Caco-2 (cell line): ENCODE measurements at regions not wholly inside any gene's neighbourhood (a gene's known extent, or its start where the extent isn't known, plus 50 kb on each side); places are given as distances from the start of the nearest gene placed in this dataset.

Experiments
- BruUV-seq: library from RNA; stranded (reverse); fragments of 400-500 nt; replicated peaks from 2 replicates; lab custom pipeline; 2021; lab: Mats Ljungman, UMichigan
- CTCF ChIA-PET: fragments of 300-600 bp; sonication (Branson Sonifier 250); formaldehyde crosslinking; loops from one replicate; lab custom pipeline; 2022; ENCODE audit warnings: antibody characterized with exemption; lab: Charles Lee
- POLR2A ChIA-PET: fragments of 300-600 bp; sonication (Branson Sonifier 250); formaldehyde crosslinking; loops from one replicate; lab custom pipeline; 2022; ENCODE audit warnings: antibody characterized with exemption; lab: Charles Lee
- DNase-seq, 2 experiments: peaks; one replicate each; pipeline versions ENCODE4 v3.0.0 to v3.0.0-alpha.2; 2020 to 2022
- H3K27me3 ChIP-seq: replicated peaks from 2 replicates; pipeline ENCODE4 v1.6.0; 2011; ENCODE audit warnings: low read length; ENCODE audit not compliant: control insufficient read depth, insufficient read depth
- H3K36me3 ChIP-seq: 2 replicates; pipeline ENCODE4 v1.5.1; 2011; ENCODE audit warnings: low read length; ENCODE audit not compliant: control insufficient read depth, insufficient read depth
- H3K4me1 ChIP-seq: fragments of 250-450 bp; sonication (Bioruptor Pico); 2 replicates; pipeline ENCODE4 v1.5.1; 2020; ENCODE audit warnings: mild to moderate bottlenecking
- H3K4me3 ChIP-seq: 2 replicates; pipeline ENCODE4 v1.5.1; 2011; ENCODE audit warnings: low read depth, mild to moderate bottlenecking, control low read depth, low read length
- H3K9me3 ChIP-seq: fragments of 250-450 bp; sonication (Bioruptor Pico); 2 replicates; pipeline ENCODE4 v1.5.1; 2020; ENCODE audit warnings: mild to moderate bottlenecking, moderate library complexity
- H3K27ac Mint-ChIP-seq: one replicate; pipeline ENCODE4 v1.8.0; 2022; ENCODE audit warnings: mixed read lengths; ENCODE audit not compliant: unreplicated experiment
- H3K27me3 Mint-ChIP-seq: one replicate; pipeline ENCODE4 v1.8.0; 2022; ENCODE audit warnings: mixed read lengths; ENCODE audit not compliant: insufficient read depth, unreplicated experiment
- H3K36me3 Mint-ChIP-seq: one replicate; pipeline ENCODE4 v1.8.0; 2022; ENCODE audit warnings: mild to moderate bottlenecking, mixed read lengths; ENCODE audit not compliant: insufficient read depth, unreplicated experiment
- H3K4me1 Mint-ChIP-seq: one replicate; pipeline ENCODE4 v1.8.0; 2022; ENCODE audit warnings: low read depth, mixed read lengths; ENCODE audit not compliant: unreplicated experiment
- H3K4me3 Mint-ChIP-seq: one replicate; pipeline ENCODE4 v1.8.0; 2022; ENCODE audit warnings: mild to moderate bottlenecking, moderate library complexity, mixed read lengths; ENCODE audit not compliant: unreplicated experiment
- H3K9me3 Mint-ChIP-seq: one replicate; pipeline ENCODE4 v1.8.0; 2022; ENCODE audit warnings: mixed read lengths; ENCODE audit not compliant: unreplicated experiment
- intact Hi-C: fragments of 100-400 bp; cut with micrococcal nuclease; formaldehyde crosslinking; loops from one replicate; pipeline ENCODE4 v1.10.0; 2022; ENCODE audit not compliant: unreplicated experiment
- TF ChIP-seq, protein P1 (sequence below), 2 experiments: fragments of 200-600 bp in 1 of 2; IDR thresholded peaks; 1 replicate in 1 of 2; 2 replicates in 1 of 2; pipeline versions ENCODE4 v1.5.1 to v1.8.0; 2011 to 2022; ENCODE audit warnings: antibody characterized with exemption in 1 of 2, control low read depth in 1 of 2, inconsistent platforms in 1 of 2, low read depth in 1 of 2, low read length in 1 of 2, mild to moderate bottlenecking in 1 of 2, moderate library complexity in 1 of 2; ENCODE audit not compliant: insufficient read depth in 1 of 2, severe bottlenecking in 1 of 2, unreplicated experiment in 1 of 2

GRCh38 chr2:13102397-13103063 lies 385.8 kb downstream of the TRIB2 start:
- ChIA-PET POLR2A (no interaction called here), CTCF (no interaction called here)
- H3K9me3 ChIP-seq = no peaks in the 10 kb centered on the region
- Mint-ChIP-seq H3K4me3 (no peak overlapping the region), H3K27me3 (no peaks in the 10 kb centered on the region), H3K4me1 (no peaks in the 10 kb centered on the region), H3K36me3 (no peaks in the 10 kb centered on the region), H3K27ac (no peak overlapping the region), H3K9me3 (peaks cover 16% of the 10 kb centered on the region)
- TF ChIP-seq, protein P1, sequence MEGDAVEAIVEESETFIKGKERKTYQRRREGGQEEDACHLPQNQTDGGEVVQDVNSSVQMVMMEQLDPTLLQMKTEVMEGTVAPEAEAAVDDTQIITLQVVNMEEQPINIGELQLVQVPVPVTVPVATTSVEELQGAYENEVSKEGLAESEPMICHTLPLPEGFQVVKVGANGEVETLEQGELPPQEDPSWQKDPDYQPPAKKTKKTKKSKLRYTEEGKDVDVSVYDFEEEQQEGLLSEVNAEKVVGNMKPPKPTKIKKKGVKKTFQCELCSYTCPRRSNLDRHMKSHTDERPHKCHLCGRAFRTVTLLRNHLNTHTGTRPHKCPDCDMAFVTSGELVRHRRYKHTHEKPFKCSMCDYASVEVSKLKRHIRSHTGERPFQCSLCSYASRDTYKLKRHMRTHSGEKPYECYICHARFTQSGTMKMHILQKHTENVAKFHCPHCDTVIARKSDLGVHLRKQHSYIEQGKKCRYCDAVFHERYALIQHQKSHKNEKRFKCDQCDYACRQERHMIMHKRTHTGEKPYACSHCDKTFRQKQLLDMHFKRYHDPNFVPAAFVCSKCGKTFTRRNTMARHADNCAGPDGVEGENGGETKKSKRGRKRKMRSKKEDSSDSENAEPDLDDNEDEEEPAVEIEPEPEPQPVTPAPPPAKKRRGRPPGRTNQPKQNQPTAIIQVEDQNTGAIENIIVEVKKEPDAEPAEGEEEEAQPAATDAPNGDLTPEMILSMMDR (IDR thresholded peaks at IDR 0.05; ENCODE audit: insufficient read depth in 1 of 2, low read depth in 1 of 2, low read length in 1 of 2, severe bottlenecking in 1 of 2, unreplicated experiment in 1 of 2) = no peak
- no peak overlapping the region for H3K4me3 ChIP-seq
- no peaks in the 10 kb centered on the region for H3K27me3 ChIP-seq
- intact Hi-C loops = no loop called here
- no TSS peak for BruUV-seq
- no peaks in the 10 kb centered on the region for H3K4me1 ChIP-seq
- H3K36me3 ChIP-seq = no peaks in the 10 kb centered on the region
- no peak for DNase-seq

DNA sequence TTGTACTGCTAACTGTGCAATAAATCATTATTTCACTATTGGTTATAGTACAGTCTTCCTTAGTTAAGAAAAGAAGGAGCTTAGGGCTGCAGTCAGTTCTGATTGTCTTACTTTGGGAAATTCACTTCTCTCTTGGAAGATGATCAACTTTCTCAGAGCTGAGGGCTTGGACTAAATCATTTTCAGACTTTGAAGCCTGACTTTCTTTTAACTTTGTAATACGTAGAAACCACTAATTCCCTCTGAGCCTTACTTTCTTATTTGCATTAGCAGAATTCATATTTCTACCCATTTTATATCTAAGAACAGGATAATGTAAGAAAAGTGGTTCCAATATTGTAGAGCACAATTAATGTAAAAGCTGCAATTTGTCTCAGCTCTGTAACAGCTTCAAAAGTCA lies 386.4 kb downstream of the TRIB2 start:
- H3K36me3 ChIP-seq = no peaks in the 10 kb centered on the region
- Mint-ChIP-seq H3K36me3 (no peaks in the 10 kb centered on the region), H3K27me3 (no peaks in the 10 kb centered on the region), H3K27ac (no peak overlapping the region), H3K9me3 (peaks cover 15% of the 10 kb centered on the region), H3K4me1 (no peaks in the 10 kb centered on the region), H3K4me3 (no peak overlapping the region)
- ChIA-PET CTCF (no interaction called here), POLR2A (no interaction called here)
- no peak overlapping the region for H3K4me3 ChIP-seq
- TF ChIP-seq, protein P1 (IDR thresholded peaks at IDR 0.05; ENCODE audit: insufficient read depth in 1 of 2, low read depth in 1 of 2, low read length in 1 of 2, severe bottlenecking in 1 of 2, unreplicated experiment in 1 of 2) = no peak
- intact Hi-C loops = no loop called here
- no TSS peak for BruUV-seq
- H3K9me3 ChIP-seq = no peaks in the 10 kb centered on the region
- no peaks in the 10 kb centered on the region for H3K27me3 ChIP-seq
- no peaks in the 10 kb centered on the region for H3K4me1 ChIP-seq
- DNase-seq = no peak

DNA sequence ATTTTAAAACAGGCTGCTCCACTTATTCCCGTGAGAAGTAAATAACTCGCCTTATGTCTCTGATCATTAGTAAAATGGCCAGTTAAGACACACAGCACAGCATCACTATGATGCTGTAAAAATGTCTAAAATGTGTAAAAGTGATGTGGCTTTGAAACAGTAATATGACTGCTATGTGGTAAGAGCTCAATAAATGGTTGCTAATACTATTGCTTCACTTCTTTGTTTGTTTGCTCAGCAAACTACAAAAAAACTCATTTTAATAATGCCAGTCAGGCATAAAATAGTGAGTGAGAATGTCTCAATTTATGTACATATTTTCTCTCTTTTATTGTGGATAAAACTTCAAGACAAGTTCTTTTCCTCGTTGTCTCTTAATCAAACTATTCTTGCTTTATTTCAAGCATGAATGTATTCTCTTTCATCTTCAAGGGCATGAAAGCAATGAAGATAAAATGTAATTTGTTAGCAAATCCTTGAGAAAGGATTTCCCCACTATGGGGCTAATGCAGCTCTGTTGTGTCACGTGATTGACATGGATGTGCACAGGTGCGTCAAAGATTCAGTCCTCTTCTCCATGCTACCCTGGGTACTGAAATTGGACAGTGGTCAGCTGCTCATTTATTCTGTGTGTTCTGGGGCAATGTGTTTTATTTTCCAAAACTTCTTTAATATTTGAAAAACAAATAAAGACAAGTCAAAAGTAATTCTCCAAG lies 387.2 kb downstream of the TRIB2 start:
- H3K27me3 Mint-ChIP-seq = no peaks in the 10 kb centered on the region

More for the DNA sequence above, 387.2 kb downstream of the TRIB2 start:
- no peaks in the 10 kb centered on the region for H3K4me1 Mint-ChIP-seq
- Histone ChIP-seq H3K27me3 (no peaks in the 10 kb centered on the region), H3K4me1 (no peaks in the 10 kb centered on the region), H3K36me3 (no peaks in the 10 kb centered on the region), H3K4me3 (no peak overlapping the region), H3K9me3 (no peaks in the 10 kb centered on the region)
- POLR2A ChIA-PET = no interaction called here
- DNase-seq = no peak
- CTCF ChIA-PET = no interaction called here
- no peak overlapping the region for H3K27ac Mint-ChIP-seq
- H3K36me3 Mint-ChIP-seq = no peaks in the 10 kb centered on the region
- H3K9me3 Mint-ChIP-seq = peaks cover 7% of the 10 kb centered on the region
- no peak overlapping the region for H3K4me3 Mint-ChIP-seq
- intact Hi-C loops = no loop called here
- no TSS peak for BruUV-seq
- TF ChIP-seq, protein P1 (IDR thresholded peaks at IDR 0.05; ENCODE audit: insufficient read depth in 1 of 2, low read depth in 1 of 2, low read length in 1 of 2, severe bottlenecking in 1 of 2, unreplicated experiment in 1 of 2) = no peak
